ENCODE measurements at regions not wholly inside any gene's neighbourhood (a gene's known extent, or its start where the extent isn't known, plus 50 kb on each side); places are given as distances from the start of the nearest gene placed in this dataset.

DNA sequence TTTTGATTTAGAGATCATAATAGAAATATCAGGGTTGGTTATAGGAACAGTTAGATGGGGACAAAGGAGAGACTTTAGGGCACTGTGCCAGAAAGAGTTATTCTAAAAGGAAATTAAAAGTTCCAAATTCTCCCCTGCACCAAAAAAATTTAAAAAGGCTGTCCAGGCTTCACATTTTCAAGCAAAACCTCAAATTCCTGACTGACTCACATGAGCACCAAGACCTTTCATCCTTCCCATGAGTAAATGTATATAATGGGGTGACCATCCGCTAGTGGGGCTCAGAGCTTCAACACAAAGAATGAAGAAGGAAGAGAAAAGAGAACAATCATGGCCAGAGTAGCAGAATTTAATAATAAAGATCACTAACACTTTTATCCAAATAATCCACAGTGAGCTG lies 131.6 kb upstream of the MROH9 start:
- ChIA-PET CTCF (no interaction called here), POLR2A (ENCODE audit: unreplicated experiment) (interaction anchor here (0.7 kb wide), 1 partner anchor 565 kb away, joined by 4 read pairs; no protein-coding TSS in a partner anchor)
- Histone ChIP-seq H3K27me3 (ENCODE audit: insufficient read depth, low read depth) (no peaks in the 10 kb centered on the region), H3K9me2 (ENCODE audit: insufficient read depth) (no peaks in the 10 kb centered on the region; the same call in 1 of the 2 replicates), H3F3A (ENCODE audit: insufficient read depth, low read depth) (no peaks in the 10 kb centered on the region), H4K20me1 (ENCODE audit: insufficient read depth) (no peaks in the 10 kb centered on the region), H3K36me3 (ENCODE audit: low read depth) (no peaks in the 10 kb centered on the region), H3K79me2 (ENCODE audit: low read depth) (no peaks in the 10 kb centered on the region), H3K9me3 (ENCODE audit: insufficient read depth, low read depth) (no peaks in the 10 kb centered on the region), H3K4me2 (no peak overlapping the region), H3K4me3 (no peak overlapping the region), H2AFZ (no peak overlapping the region), H3K4me1 (replicated peaks; ENCODE audit: insufficient read depth) (no peaks in the 10 kb centered on the region), H3K27ac (no peak overlapping the region)
- DNase-seq = no peak
- intact Hi-C loops (cut with micrococcal nuclease; ENCODE audit: unreplicated experiment) = no loop called here
- TF ChIP-seq, protein P1, sequence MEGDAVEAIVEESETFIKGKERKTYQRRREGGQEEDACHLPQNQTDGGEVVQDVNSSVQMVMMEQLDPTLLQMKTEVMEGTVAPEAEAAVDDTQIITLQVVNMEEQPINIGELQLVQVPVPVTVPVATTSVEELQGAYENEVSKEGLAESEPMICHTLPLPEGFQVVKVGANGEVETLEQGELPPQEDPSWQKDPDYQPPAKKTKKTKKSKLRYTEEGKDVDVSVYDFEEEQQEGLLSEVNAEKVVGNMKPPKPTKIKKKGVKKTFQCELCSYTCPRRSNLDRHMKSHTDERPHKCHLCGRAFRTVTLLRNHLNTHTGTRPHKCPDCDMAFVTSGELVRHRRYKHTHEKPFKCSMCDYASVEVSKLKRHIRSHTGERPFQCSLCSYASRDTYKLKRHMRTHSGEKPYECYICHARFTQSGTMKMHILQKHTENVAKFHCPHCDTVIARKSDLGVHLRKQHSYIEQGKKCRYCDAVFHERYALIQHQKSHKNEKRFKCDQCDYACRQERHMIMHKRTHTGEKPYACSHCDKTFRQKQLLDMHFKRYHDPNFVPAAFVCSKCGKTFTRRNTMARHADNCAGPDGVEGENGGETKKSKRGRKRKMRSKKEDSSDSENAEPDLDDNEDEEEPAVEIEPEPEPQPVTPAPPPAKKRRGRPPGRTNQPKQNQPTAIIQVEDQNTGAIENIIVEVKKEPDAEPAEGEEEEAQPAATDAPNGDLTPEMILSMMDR (conservative IDR thresholded peaks at IDR 0.05) = no peak
- no peak for TF ChIP-seq EZH2 (IDR thresholded peaks at IDR 0.05; ENCODE audit: low read depth)
- BruUV-seq (replicated peaks) = no TSS peak

DNA sequence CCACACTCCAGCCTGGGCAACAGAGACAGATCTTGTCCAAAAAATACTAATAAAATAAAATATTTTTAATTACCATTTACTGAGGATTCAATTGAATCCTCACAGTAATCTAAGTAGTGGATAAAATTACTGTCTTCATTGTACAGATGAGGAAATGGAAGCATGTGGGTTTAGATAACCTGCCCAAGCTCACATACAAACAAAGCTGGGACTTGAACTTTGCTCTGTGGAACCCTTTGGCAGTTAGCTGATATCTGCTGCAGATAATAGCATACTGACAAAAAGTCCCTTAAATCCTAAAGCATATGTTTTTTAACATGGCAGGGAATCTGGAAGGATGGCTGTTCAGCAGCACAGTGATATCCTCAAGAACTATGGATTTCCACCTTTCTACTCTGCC lies 130.9 kb upstream of the MROH9 start:
- Histone ChIP-seq H3K79me2 (ENCODE audit: low read depth) (no peaks in the 10 kb centered on the region), H3K36me3 (ENCODE audit: low read depth) (no peaks in the 10 kb centered on the region), H3K4me2 (no peak overlapping the region), H3K4me3 (no peak overlapping the region), H2AFZ (no peak overlapping the region), H3K27me3 (ENCODE audit: insufficient read depth, low read depth) (no peaks in the 10 kb centered on the region), H3K27ac (no peak overlapping the region), H3K4me1 (replicated peaks; ENCODE audit: insufficient read depth) (no peaks in the 10 kb centered on the region), H4K20me1 (ENCODE audit: insufficient read depth) (no peaks in the 10 kb centered on the region), H3K9me3 (ENCODE audit: insufficient read depth, low read depth) (no peaks in the 10 kb centered on the region), H3K9me2 (ENCODE audit: insufficient read depth) (no peaks in the 10 kb centered on the region; the same call in 1 of the 2 replicates), H3F3A (ENCODE audit: insufficient read depth, low read depth) (no peaks in the 10 kb centered on the region)
- TF ChIP-seq EZH2 (IDR thresholded peaks at IDR 0.05; ENCODE audit: low read depth) = no peak
- TF ChIP-seq, protein P1 (conservative IDR thresholded peaks at IDR 0.05) = no peak
- ChIA-PET POLR2A (ENCODE audit: unreplicated experiment) (interaction anchor here (0.7 kb wide), 1 partner anchor 565 kb away, joined by 4 read pairs; no protein-coding TSS in a partner anchor), CTCF (no interaction called here)
- DNase-seq = no peak
- intact Hi-C loops (cut with micrococcal nuclease; ENCODE audit: unreplicated experiment) = no loop called here
- no TSS peak for BruUV-seq (replicated peaks)

DNA sequence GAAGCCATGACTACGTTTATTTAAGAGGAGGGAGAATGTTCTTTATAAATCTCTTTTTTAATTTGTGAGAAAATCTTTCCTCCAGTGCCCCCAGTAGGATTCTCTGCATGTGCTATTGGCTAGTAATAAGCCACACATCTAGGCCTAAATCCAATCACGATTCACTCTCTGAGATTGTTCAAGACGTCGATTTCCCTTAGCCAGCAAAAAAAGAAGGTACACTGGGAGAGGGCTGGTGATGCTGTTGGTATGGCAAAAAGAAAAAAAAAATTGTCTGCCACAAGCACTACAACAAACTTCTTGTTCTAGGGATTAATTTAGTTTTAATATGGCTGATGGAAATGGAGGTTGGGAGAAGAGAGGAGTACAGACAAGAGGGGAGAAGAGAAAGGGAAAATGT lies 130.5 kb upstream of the MROH9 start:
- Histone ChIP-seq H3K27ac (no peak overlapping the region), H3K27me3 (ENCODE audit: insufficient read depth, low read depth) (no peaks in the 10 kb centered on the region), H3K4me3 (no peak overlapping the region), H3K4me1 (replicated peaks; ENCODE audit: insufficient read depth) (no peaks in the 10 kb centered on the region), H3K4me2 (no peak overlapping the region), H3K9me3 (ENCODE audit: insufficient read depth, low read depth) (no peaks in the 10 kb centered on the region), H3F3A (ENCODE audit: insufficient read depth, low read depth) (no peaks in the 10 kb centered on the region), H3K9me2 (ENCODE audit: insufficient read depth) (no peaks in the 10 kb centered on the region; the same call in 1 of the 2 replicates), H3K79me2 (ENCODE audit: low read depth) (no peaks in the 10 kb centered on the region), H3K36me3 (ENCODE audit: low read depth) (no peaks in the 10 kb centered on the region), H4K20me1 (ENCODE audit: insufficient read depth) (no peaks in the 10 kb centered on the region), H2AFZ (no peak overlapping the region)
- DNase-seq = no peak
- no TSS peak for BruUV-seq (replicated peaks)
- ChIA-PET CTCF (no interaction called here), POLR2A (ENCODE audit: unreplicated experiment) (no interaction called here)
- intact Hi-C loops (cut with micrococcal nuclease; ENCODE audit: unreplicated experiment) = no loop called here
- TF ChIP-seq, protein P1 (conservative IDR thresholded peaks at IDR 0.05) = no peak
- TF ChIP-seq EZH2 (IDR thresholded peaks at IDR 0.05; ENCODE audit: low read depth) = no peak
